ENCODE measurements at regions not wholly inside any gene's neighbourhood (a gene's known extent, or its start where the extent isn't known, plus 50 kb on each side); places are given as distances from the start of the nearest gene placed in this dataset.

- Histone ChIP-seq H3K79me2 (ENCODE audit: insufficient read depth, low read depth, low read length) (no peaks in the 10 kb centered on the region), H3K4me2 (ENCODE audit: low read length) (no peak overlapping the region), H3K4me3 (ENCODE audit: low read depth, low read length, poor library complexity, severe bottlenecking) (no peak overlapping the region), H3K9me3 (ENCODE audit: low read length) (no peaks in the 10 kb centered on the region), H4K20me1 (ENCODE audit: insufficient read depth, low read length) (no peaks in the 10 kb centered on the region), H3K4me1 (ENCODE audit: insufficient read depth, low read length, poor library complexity, severe bottlenecking) (no peaks in the 10 kb centered on the region), H3K9me2 (ENCODE audit: insufficient read depth, low read length) (no peaks in the 10 kb centered on the region), H2AFZ (ENCODE audit: low read length) (no peak overlapping the region), H3K36me3 (ENCODE audit: insufficient read depth, low read length) (no peaks in the 10 kb centered on the region), H3K27ac (ENCODE audit: low read depth, low read length, poor library complexity, severe bottlenecking) (no peak overlapping the region)
- no peak for DNase-seq (ENCODE audit: low spot score)
- BruUV-seq (replicated peaks), result no TSS peak
- ChIA-PET CTCF (ENCODE audit: unreplicated experiment) (no interaction called here), POLR2A (interaction anchor here (0.9 kb wide), 1 partner anchor 9 kb away, joined by 3 read pairs; no protein-coding TSS in a partner anchor)
- intact Hi-C loops (cut with micrococcal nuclease; ENCODE audit: unreplicated experiment), result no loop called here
- TF ChIP-seq EZH2phosphoT487 (IDR thresholded peaks at IDR 0.05; ENCODE audit: borderline replicate concordance, low read depth, low read length), result no peak
- no peak for TF ChIP-seq CTCF (conservative IDR thresholded peaks at IDR 0.05; ENCODE audit: low read length)
These were observed 1737.7 kb upstream of the WWC1 start for GRCh38 chr5:166553778-166554177.

- Histone ChIP-seq H3K27ac (ENCODE audit: low read depth, low read length, poor library complexity, severe bottlenecking) (no peak overlapping the region), H3K9me3 (ENCODE audit: low read length) (no peaks in the 10 kb centered on the region), H4K20me1 (ENCODE audit: insufficient read depth, low read length) (no peaks in the 10 kb centered on the region), H3K4me2 (ENCODE audit: low read length) (no peak overlapping the region), H3K4me1 (ENCODE audit: insufficient read depth, low read length, poor library complexity, severe bottlenecking) (no peaks in the 10 kb centered on the region), H3K79me2 (ENCODE audit: insufficient read depth, low read depth, low read length) (no peaks in the 10 kb centered on the region), H3K9me2 (ENCODE audit: insufficient read depth, low read length) (no peaks in the 10 kb centered on the region), H2AFZ (ENCODE audit: low read length) (no peak overlapping the region), H3K36me3 (ENCODE audit: insufficient read depth, low read length) (no peaks in the 10 kb centered on the region), H3K4me3 (ENCODE audit: low read depth, low read length, poor library complexity, severe bottlenecking) (no peak overlapping the region)
- ChIA-PET POLR2A (no interaction called here), CTCF (ENCODE audit: unreplicated experiment) (no interaction called here)
- DNase-seq (ENCODE audit: low spot score), result no peak
- intact Hi-C loops (cut with micrococcal nuclease; ENCODE audit: unreplicated experiment), result no loop called here
- no TSS peak for BruUV-seq (replicated peaks)
- TF ChIP-seq EZH2phosphoT487 (IDR thresholded peaks at IDR 0.05; ENCODE audit: borderline replicate concordance, low read depth, low read length) (no peak), CTCF (conservative IDR thresholded peaks at IDR 0.05; ENCODE audit: low read length) (no peak)
These were observed 1729.7 kb upstream of the WWC1 start for GRCh38 chr5:166561759-166562158.

DNA sequence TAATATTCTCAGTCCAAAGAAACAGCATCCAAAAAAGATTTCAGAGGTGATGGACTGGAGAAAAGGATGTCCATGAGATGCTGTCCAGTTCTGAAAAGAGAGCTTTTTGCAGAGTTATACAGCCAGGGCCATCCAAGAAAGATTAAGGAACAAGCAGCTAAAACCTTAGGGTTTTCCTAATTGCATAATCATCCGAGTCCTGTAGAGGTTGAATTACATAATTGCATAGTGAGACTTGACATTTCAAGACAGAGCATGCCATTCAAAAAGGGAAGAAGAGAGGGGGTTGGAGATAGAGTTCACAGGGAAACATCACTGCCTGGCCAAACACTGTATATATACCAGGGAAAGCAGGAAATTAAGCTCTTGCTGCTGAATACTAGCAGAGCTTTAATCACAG, 1729.2 kb upstream of the WWC1 start:
- H3K27ac ChIP-seq (ENCODE audit: low read depth, low read length, poor library complexity, severe bottlenecking), result no peak overlapping the region
- intact Hi-C loops (cut with micrococcal nuclease; ENCODE audit: unreplicated experiment), result no loop called here
- H3K4me3 ChIP-seq (ENCODE audit: low read depth, low read length, poor library complexity, severe bottlenecking), result no peak overlapping the region
- TF ChIP-seq EZH2phosphoT487 (IDR thresholded peaks at IDR 0.05; ENCODE audit: borderline replicate concordance, low read depth, low read length), result no peak
- no peak for TF ChIP-seq CTCF (conservative IDR thresholded peaks at IDR 0.05; ENCODE audit: low read length)
- H3K4me2 ChIP-seq (ENCODE audit: low read length), result no peak overlapping the region
- no peak for DNase-seq (ENCODE audit: low spot score)
- no peaks in the 10 kb centered on the region for H4K20me1 ChIP-seq (ENCODE audit: insufficient read depth, low read length)
- POLR2A ChIA-PET, result interaction anchor here (0.7 kb wide), 1 partner anchor 9 kb away, joined by 3 read pairs; no protein-coding TSS in a partner anchor
- CTCF ChIA-PET (ENCODE audit: unreplicated experiment), result no interaction called here
- no peaks in the 10 kb centered on the region for H3K9me3 ChIP-seq (ENCODE audit: low read length)
- no peaks in the 10 kb centered on the region for H3K36me3 ChIP-seq (ENCODE audit: insufficient read depth, low read length)
- H3K79me2 ChIP-seq (ENCODE audit: insufficient read depth, low read depth, low read length), result no peaks in the 10 kb centered on the region
- no peaks in the 10 kb centered on the region for H3K4me1 ChIP-seq (ENCODE audit: insufficient read depth, low read length, poor library complexity, severe bottlenecking)
- H2AFZ ChIP-seq (ENCODE audit: low read length), result no peak overlapping the region
- BruUV-seq (replicated peaks), result no TSS peak
- no peaks in the 10 kb centered on the region for H3K9me2 ChIP-seq (ENCODE audit: insufficient read depth, low read length)
